Liver (tissue), 3 donors: ENCODE measurements at regions not wholly inside any gene's neighbourhood (a gene's known extent, or its start where the extent isn't known, plus 50 kb on each side); places are given as distances from the start of the nearest gene placed in this dataset.

Experiments
- EGR1 ChIP-seq, 2 donors: IDR thresholded peaks; 2 replicates each; pipeline ENCODE4 v1.6.1; 2016 to 2018; ENCODE audit warnings: antibody characterized with exemption in 2 of 2, low read depth in 2 of 2
- FOXA1 ChIP-seq: IDR thresholded peaks from 2 replicates; pipeline ENCODE4 v1.6.1; 2016; ENCODE audit warnings: antibody characterized with exemption
- RXRA ChIP-seq, 2 donors: IDR thresholded peaks; 2 replicates each; pipeline ENCODE4 v1.6.1; 2017 to 2018; ENCODE audit warnings: antibody characterized with exemption in 2 of 2, mild to moderate bottlenecking in 1 of 2
- SP1 ChIP-seq: IDR thresholded peaks from 2 replicates; pipeline ENCODE4 v1.6.1; 2018; ENCODE audit warnings: antibody characterized with exemption, mild to moderate bottlenecking
- TF ChIP-seq, protein P1 (sequence below): IDR thresholded peaks from 2 replicates; pipeline ENCODE4 v1.6.1; 2016; ENCODE audit warnings: antibody characterized with exemption
- TF ChIP-seq, protein P2 (sequence below): fragments of 150-350 bp; IDR thresholded peaks from 2 replicates; pipeline ENCODE4 v1.5.1; 2017; ENCODE audit warnings: improper control_type of control experiment, low read depth, low read length; ENCODE audit not compliant: missing input control
- donor health status: healthy.
- donor health status: healthy.

DNA sequence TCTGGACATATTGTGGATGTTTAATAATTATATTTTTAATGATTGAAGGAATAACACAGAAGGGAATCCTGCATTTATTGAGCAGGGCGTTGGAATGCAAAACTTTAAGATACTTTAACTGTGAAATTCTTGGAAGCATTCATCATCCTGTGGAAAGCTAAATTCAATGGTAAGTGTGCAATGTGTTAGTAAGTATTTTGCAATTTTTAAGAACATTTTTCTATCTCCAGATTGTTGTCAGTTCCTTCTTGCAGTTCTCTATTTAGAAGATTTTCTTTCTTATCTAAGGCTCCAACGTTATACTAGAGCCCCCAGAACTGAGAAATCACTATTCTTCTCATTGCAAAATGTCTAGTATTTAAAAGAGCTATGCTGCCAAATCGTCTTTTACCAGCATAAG lies 132.2 kb upstream of the TSC22D2 start:
- TF ChIP-seq, protein P1, sequence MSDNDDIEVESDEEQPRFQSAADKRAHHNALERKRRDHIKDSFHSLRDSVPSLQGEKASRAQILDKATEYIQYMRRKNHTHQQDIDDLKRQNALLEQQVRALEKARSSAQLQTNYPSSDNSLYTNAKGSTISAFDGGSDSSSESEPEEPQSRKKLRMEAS, result no peak
- TF ChIP-seq, protein P2, sequence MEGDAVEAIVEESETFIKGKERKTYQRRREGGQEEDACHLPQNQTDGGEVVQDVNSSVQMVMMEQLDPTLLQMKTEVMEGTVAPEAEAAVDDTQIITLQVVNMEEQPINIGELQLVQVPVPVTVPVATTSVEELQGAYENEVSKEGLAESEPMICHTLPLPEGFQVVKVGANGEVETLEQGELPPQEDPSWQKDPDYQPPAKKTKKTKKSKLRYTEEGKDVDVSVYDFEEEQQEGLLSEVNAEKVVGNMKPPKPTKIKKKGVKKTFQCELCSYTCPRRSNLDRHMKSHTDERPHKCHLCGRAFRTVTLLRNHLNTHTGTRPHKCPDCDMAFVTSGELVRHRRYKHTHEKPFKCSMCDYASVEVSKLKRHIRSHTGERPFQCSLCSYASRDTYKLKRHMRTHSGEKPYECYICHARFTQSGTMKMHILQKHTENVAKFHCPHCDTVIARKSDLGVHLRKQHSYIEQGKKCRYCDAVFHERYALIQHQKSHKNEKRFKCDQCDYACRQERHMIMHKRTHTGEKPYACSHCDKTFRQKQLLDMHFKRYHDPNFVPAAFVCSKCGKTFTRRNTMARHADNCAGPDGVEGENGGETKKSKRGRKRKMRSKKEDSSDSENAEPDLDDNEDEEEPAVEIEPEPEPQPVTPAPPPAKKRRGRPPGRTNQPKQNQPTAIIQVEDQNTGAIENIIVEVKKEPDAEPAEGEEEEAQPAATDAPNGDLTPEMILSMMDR, result no peak
- TF ChIP-seq RXRA (IDR thresholded peaks at IDR 0.05), result no peak
- TF ChIP-seq SP1, result no peak
- no peak for TF ChIP-seq FOXA1
- no peak for TF ChIP-seq EGR1 (IDR thresholded peaks at IDR 0.05; ENCODE audit: low read depth in 2 of 2)
